ENCODE measurements at regions not wholly inside any gene's neighbourhood (a gene's known extent, or its start where the extent isn't known, plus 50 kb on each side); places are given as distances from the start of the nearest gene placed in this dataset.
"Not testable (repeated sequence)": the region's sequence is repeated elsewhere in the genome, so short reads cannot be mapped to it uniquely, and the experiment has no call there.

GRCh38 chr1:98575955-98576354, 85.6 kb upstream of the SNX7 start:
- no peak for DNase-seq

- DNase-seq: no peak
These were observed 95.6 kb upstream of the SNX7 start for GRCh38 chr1:98565951-98566350.

- DNase-seq: no peak
These were observed 102.2 kb upstream of the SNX7 start for GRCh38 chr1:98559291-98559690.

GRCh38 chr1:98557895-98558294, 103.6 kb upstream of the SNX7 start:
- no peak for DNase-seq

- peak; percentile 47 for DNase-seq
These were observed 104.9 kb upstream of the SNX7 start for GRCh38 chr1:98556521-98557158.

- DNase-seq: no peak
These were observed 105.7 kb upstream of the SNX7 start for GRCh38 chr1:98555814-98556213.

- DNase-seq: not testable (repeated sequence)
These were observed 108.9 kb upstream of the SNX7 start for GRCh38 chr1:98552576-98553074.

GRCh38 chr1:98550076-98550475, 111.4 kb upstream of the SNX7 start:
- no peak for DNase-seq

- DNase-seq: no peak
These were observed 115.2 kb upstream of the SNX7 start for GRCh38 chr1:98546319-98546718.

GRCh38 chr1:98538106-98538505, 123.4 kb upstream of the SNX7 start:
- DNase-seq: no peak

GRCh38 chr1:98523256-98523655, 138.3 kb upstream of the SNX7 start:
- DNase-seq: no peak

- no peak for DNase-seq
These were observed 145.2 kb upstream of the SNX7 start for GRCh38 chr1:98516306-98516705.

- no peak for DNase-seq
These were observed 145.8 kb upstream of the SNX7 start for GRCh38 chr1:98515744-98516143.

GRCh38 chr1:98512216-98512615, 149.3 kb upstream of the SNX7 start:
- DNase-seq: not testable (repeated sequence)

- DNase-seq: no peak
These were observed 157.8 kb upstream of the SNX7 start for GRCh38 chr1:98503771-98504170.

GRCh38 chr1:98502937-98503336, 158.6 kb upstream of the SNX7 start:
- no peak for DNase-seq

GRCh38 chr1:98500324-98500723, 161.2 kb upstream of the SNX7 start:
- no peak for DNase-seq

GRCh38 chr1:98498651-98499050, 162.9 kb upstream of the SNX7 start:
- DNase-seq: no peak

- no peak for DNase-seq
These were observed 164.0 kb upstream of the SNX7 start for GRCh38 chr1:98497497-98497896.

GRCh38 chr1:98496256-98496995, 165.1 kb upstream of the SNX7 start:
- DNase-seq: no peak

GRCh38 chr1:98493469-98493868, 168.1 kb upstream of the SNX7 start:
- no peak for DNase-seq

GRCh38 chr1:98490099-98490498, 171.4 kb upstream of the SNX7 start:
- DNase-seq: no peak

- no peak for DNase-seq
These were observed 173.9 kb upstream of the SNX7 start for GRCh38 chr1:98487620-98488019.

GRCh38 chr1:98482611-98483010, 178.9 kb upstream of the SNX7 start:
- DNase-seq: no peak

- no peak for DNase-seq
These were observed 181.2 kb upstream of the SNX7 start for GRCh38 chr1:98480271-98480670.
